Smooth muscle cell (in vitro differentiated cells): ENCODE measurements at regions not wholly inside any gene's neighbourhood (a gene's known extent, or its start where the extent isn't known, plus 50 kb on each side); places are given as distances from the start of the nearest gene placed in this dataset.

Experiments
- DNase-seq: peaks from one replicate; lab custom pipeline; 2025; ENCODE audit not compliant: unreplicated experiment; lab: John Stamatoyannopoulos, UW
- H2AFZ ChIP-seq: fragments of 200-600 bp; sonication (generic); 2 replicates; pipeline ENCODE4 v1.6.0; 2016; ENCODE audit warnings: antibody characterized with exemption, low read depth, mild to moderate bottlenecking
- H3F3A ChIP-seq: fragments of 200-600 bp; sonication (generic); 2 replicates; pipeline ENCODE4 v1.6.0; 2017; ENCODE audit warnings: antibody characterized with exemption, low read depth
- H3K27ac ChIP-seq: fragments of 200-600 bp; sonication (generic); 2 replicates; pipeline ENCODE4 v1.5.1; 2016; ENCODE audit warnings: low read depth, mild to moderate bottlenecking
- H3K27me3 ChIP-seq: fragments of 200-600 bp; sonication (generic); 2 replicates; pipeline ENCODE4 v1.6.1; 2016; ENCODE audit warnings: low read depth, mild to moderate bottlenecking
- H3K36me3 ChIP-seq: fragments of 200-600 bp; sonication (generic); 2 replicates; pipeline ENCODE4 v1.5.1; 2016; ENCODE audit warnings: low read depth
- H3K4me1 ChIP-seq: fragments of 200-600 bp; sonication (generic); 2 replicates; pipeline ENCODE4 v1.5.1; 2016; ENCODE audit warnings: low read depth
- H3K4me2 ChIP-seq: fragments of 200-600 bp; sonication (generic); 2 replicates; pipeline ENCODE4 v1.6.0; 2016; ENCODE audit warnings: mild to moderate bottlenecking
- H3K4me3 ChIP-seq: fragments of 200-600 bp; sonication (generic); 2 replicates; pipeline ENCODE4 v1.5.1; 2016; ENCODE audit warnings: mild to moderate bottlenecking
- H3K79me2 ChIP-seq: fragments of 200-600 bp; sonication (generic); 2 replicates; pipeline ENCODE4 v1.6.0; 2016; ENCODE audit warnings: low read depth, mild to moderate bottlenecking
- H3K9ac ChIP-seq: fragments of 200-600 bp; sonication (generic); 2 replicates; pipeline ENCODE4 v1.6.0; 2016; ENCODE audit warnings: low read depth
- H3K9me3 ChIP-seq: fragments of 200-600 bp; sonication (generic); replicated peaks from 2 replicates; pipeline ENCODE4 v1.5.1; 2016; ENCODE audit warnings: low read depth
- H4K20me1 ChIP-seq: fragments of 200-600 bp; sonication (generic); 2 replicates; pipeline ENCODE4 v1.6.0; 2016; ENCODE audit warnings: low read depth
- WGBS: methylation state at CpG from one replicate; pipeline ENCODE4 v1.1.7; 2016; ENCODE audit warnings: low lambda C conversion rate; 5-methylcytosine and 5-hydroxymethylcytosine counted together
- TF ChIP-seq, protein P1 (sequence below): fragments of 200-600 bp; sonication (generic); IDR thresholded peaks from 2 replicates; pipeline ENCODE4 v1.5.1; 2017; ENCODE audit warnings: borderline replicate concordance, mild to moderate bottlenecking, antibody characterized with exemption; ENCODE audit not compliant: insufficient read depth, poor library complexity, severe bottlenecking

- Histone ChIP-seq H3K4me3 (no peak overlapping the region), H2AFZ (no peak overlapping the region), H3K9ac (no peak overlapping the region), H3K27me3 (no peaks in the 10 kb centered on the region), H3K4me1 (no peaks in the 10 kb centered on the region), H3K4me2 (no peak overlapping the region), H3K9me3 (no peaks in the 10 kb centered on the region), H4K20me1 (no peaks in the 10 kb centered on the region), H3K36me3 (no peaks in the 10 kb centered on the region), H3K27ac (no peak overlapping the region), H3K79me2 (no peaks in the 10 kb centered on the region), H3F3A (no peaks in the 10 kb centered on the region)
- DNase-seq, result no peak
- TF ChIP-seq, protein P1, sequence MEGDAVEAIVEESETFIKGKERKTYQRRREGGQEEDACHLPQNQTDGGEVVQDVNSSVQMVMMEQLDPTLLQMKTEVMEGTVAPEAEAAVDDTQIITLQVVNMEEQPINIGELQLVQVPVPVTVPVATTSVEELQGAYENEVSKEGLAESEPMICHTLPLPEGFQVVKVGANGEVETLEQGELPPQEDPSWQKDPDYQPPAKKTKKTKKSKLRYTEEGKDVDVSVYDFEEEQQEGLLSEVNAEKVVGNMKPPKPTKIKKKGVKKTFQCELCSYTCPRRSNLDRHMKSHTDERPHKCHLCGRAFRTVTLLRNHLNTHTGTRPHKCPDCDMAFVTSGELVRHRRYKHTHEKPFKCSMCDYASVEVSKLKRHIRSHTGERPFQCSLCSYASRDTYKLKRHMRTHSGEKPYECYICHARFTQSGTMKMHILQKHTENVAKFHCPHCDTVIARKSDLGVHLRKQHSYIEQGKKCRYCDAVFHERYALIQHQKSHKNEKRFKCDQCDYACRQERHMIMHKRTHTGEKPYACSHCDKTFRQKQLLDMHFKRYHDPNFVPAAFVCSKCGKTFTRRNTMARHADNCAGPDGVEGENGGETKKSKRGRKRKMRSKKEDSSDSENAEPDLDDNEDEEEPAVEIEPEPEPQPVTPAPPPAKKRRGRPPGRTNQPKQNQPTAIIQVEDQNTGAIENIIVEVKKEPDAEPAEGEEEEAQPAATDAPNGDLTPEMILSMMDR, result no peak
- WGBS, result 96% methylated on average over 2 of the region's 2 CpGs
Observed at GRCh38 chr4:132707955-132708354, 441.1 kb upstream of the PCDH10 start.

GRCh38 chr4:132709056-132709455 is 440.0 kb upstream of the PCDH10 start:
- Histone ChIP-seq H4K20me1 (no peaks in the 10 kb centered on the region), H3K4me1 (no peaks in the 10 kb centered on the region), H3F3A (no peaks in the 10 kb centered on the region), H3K9ac (no peak overlapping the region), H3K79me2 (no peaks in the 10 kb centered on the region), H2AFZ (no peak overlapping the region), H3K4me2 (no peak overlapping the region), H3K9me3 (no peaks in the 10 kb centered on the region), H3K27me3 (no peaks in the 10 kb centered on the region), H3K4me3 (no peak overlapping the region), H3K27ac (no peak overlapping the region), H3K36me3 (no peaks in the 10 kb centered on the region)
- no peak for DNase-seq
- TF ChIP-seq, protein P1, result no peak
- 72% methylated on average over 1 of the region's 1 CpG for WGBS

- Histone ChIP-seq H3K4me3 (no peak overlapping the region), H3K4me2 (no peak overlapping the region), H3K9ac (no peak overlapping the region), H3K27me3 (no peaks in the 10 kb centered on the region), H3F3A (no peaks in the 10 kb centered on the region), H3K4me1 (no peaks in the 10 kb centered on the region), H3K79me2 (no peaks in the 10 kb centered on the region), H4K20me1 (no peaks in the 10 kb centered on the region), H3K9me3 (no peaks in the 10 kb centered on the region), H3K27ac (no peak overlapping the region), H2AFZ (no peak overlapping the region), H3K36me3 (no peaks in the 10 kb centered on the region)
- no peak for DNase-seq
- TF ChIP-seq, protein P1, result no peak
- WGBS, result 84% methylated on average over 2 of the region's 2 CpGs
Observed at GRCh38 chr4:132710971-132711370, 438.1 kb upstream of the PCDH10 start.

DNA sequence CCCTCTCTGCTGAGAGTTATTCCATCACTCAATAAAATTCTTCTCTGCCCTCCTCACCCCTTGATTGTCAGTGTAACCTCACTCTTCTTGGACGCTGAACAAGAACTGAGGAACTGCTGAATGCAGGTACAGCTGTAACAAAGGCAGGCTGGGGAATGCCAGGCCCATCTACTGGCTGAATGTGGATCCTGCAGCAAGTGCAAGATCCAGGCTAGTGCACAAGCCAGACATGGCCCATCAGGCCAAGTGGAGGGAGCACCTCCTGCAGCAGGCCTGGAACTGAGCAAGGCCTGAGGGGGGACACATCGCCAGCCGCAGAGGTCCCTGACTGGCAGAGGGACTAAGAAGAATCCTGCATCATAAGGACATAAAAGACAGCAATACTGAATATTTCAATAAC is 411.8 kb upstream of the PCDH10 start:
- 90% methylated on average over 3 of the region's 3 CpGs for WGBS
- no peak for DNase-seq
- Histone ChIP-seq H3F3A (no peaks in the 10 kb centered on the region), H4K20me1 (no peaks in the 10 kb centered on the region), H3K27me3 (no peaks in the 10 kb centered on the region), H3K4me3 (no peak overlapping the region), H3K79me2 (no peaks in the 10 kb centered on the region), H3K4me1 (no peaks in the 10 kb centered on the region), H3K9ac (no peak overlapping the region), H3K4me2 (no peak overlapping the region), H3K36me3 (no peaks in the 10 kb centered on the region), H3K27ac (no peak overlapping the region), H3K9me3 (no peaks in the 10 kb centered on the region), H2AFZ (no peak overlapping the region)
- TF ChIP-seq, protein P1, result no peak
